SU-DHL-6 (cell line): ENCODE measurements at regions not wholly inside any gene's neighbourhood (a gene's known extent, or its start where the extent isn't known, plus 50 kb on each side); places are given as distances from the start of the nearest gene placed in this dataset.
"Not testable (repeated sequence)": the region's sequence is repeated elsewhere in the genome, so short reads cannot be mapped to it uniquely, and the experiment has no call there.

Experiments used
- EZH2phosphoT487 ChIP-seq: fragments of 200-600 bp; sonication (generic), shearing (Covaris generic); conservative IDR thresholded peaks from 2 replicates; pipeline ENCODE4 v1.6.1; 2018; ENCODE audit warnings: mild to moderate bottlenecking, antibody characterized with exemption, low read length, moderate library complexity, mixed read lengths
- TF ChIP-seq, protein P1 (sequence below): fragments of 200-600 bp; sonication (generic); IDR thresholded peaks from one replicate; pipeline ENCODE4 v1.5.1; 2017; ENCODE audit warnings: antibody characterized with exemption, mild to moderate bottlenecking, low read length, moderate library complexity; ENCODE audit not compliant: insufficient read depth, poor library complexity, severe bottlenecking

- TF ChIP-seq, protein P1, sequence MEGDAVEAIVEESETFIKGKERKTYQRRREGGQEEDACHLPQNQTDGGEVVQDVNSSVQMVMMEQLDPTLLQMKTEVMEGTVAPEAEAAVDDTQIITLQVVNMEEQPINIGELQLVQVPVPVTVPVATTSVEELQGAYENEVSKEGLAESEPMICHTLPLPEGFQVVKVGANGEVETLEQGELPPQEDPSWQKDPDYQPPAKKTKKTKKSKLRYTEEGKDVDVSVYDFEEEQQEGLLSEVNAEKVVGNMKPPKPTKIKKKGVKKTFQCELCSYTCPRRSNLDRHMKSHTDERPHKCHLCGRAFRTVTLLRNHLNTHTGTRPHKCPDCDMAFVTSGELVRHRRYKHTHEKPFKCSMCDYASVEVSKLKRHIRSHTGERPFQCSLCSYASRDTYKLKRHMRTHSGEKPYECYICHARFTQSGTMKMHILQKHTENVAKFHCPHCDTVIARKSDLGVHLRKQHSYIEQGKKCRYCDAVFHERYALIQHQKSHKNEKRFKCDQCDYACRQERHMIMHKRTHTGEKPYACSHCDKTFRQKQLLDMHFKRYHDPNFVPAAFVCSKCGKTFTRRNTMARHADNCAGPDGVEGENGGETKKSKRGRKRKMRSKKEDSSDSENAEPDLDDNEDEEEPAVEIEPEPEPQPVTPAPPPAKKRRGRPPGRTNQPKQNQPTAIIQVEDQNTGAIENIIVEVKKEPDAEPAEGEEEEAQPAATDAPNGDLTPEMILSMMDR, result not testable (repeated sequence)
- TF ChIP-seq EZH2phosphoT487, result not testable (repeated sequence)
Measured at GRCh38 chr13:56628886-56629285, 511.8 kb upstream of the PRR20A start.
